A549 (cell line): ENCODE measurements at regions not wholly inside any gene's neighbourhood (a gene's known extent, or its start where the extent isn't known, plus 50 kb on each side); places are given as distances from the start of the nearest gene placed in this dataset.

Experiments used
- EP300 ChIP-seq, 2 experiments: fragments of >200 bp; sonication (Bioruptor Twin); formaldehyde crosslinking; IDR thresholded peaks; 2 replicates in 1 of 2; 3 replicates in 1 of 2; pipeline ENCODE4 v1.6.1; 2016 to 2017
- MAX ChIP-seq: IDR thresholded peaks from 2 replicates; pipeline ENCODE4 v1.6.1; 2012
- POLR2A ChIP-seq: IDR thresholded peaks from 2 replicates; pipeline ENCODE4 v1.6.1; 2012; ENCODE audit warnings: mild to moderate bottlenecking, low read length
- RAD21 ChIP-seq, 2 experiments: fragments of >200 bp in 1 of 2; sonication (Bioruptor Twin) in 1 of 2; formaldehyde crosslinking in 1 of 2; IDR thresholded peaks in 1 of 2; conservative IDR thresholded peaks in 1 of 2; 2 replicates in 1 of 2; 3 replicates in 1 of 2; pipeline ENCODE4 v1.6.1; 2012 to 2018; ENCODE audit warnings: inconsistent platforms in 1 of 2
- TF ChIP-seq, protein P1 (sequence below): fragments of >200 bp; sonication (Bioruptor Twin); formaldehyde crosslinking; IDR thresholded peaks from 3 replicates; pipeline ENCODE4 v1.5.1; 2016

GRCh38 chr12:66885115-66885875, 206.4 kb upstream of the GRIP1 start:
- TF ChIP-seq, protein P1, sequence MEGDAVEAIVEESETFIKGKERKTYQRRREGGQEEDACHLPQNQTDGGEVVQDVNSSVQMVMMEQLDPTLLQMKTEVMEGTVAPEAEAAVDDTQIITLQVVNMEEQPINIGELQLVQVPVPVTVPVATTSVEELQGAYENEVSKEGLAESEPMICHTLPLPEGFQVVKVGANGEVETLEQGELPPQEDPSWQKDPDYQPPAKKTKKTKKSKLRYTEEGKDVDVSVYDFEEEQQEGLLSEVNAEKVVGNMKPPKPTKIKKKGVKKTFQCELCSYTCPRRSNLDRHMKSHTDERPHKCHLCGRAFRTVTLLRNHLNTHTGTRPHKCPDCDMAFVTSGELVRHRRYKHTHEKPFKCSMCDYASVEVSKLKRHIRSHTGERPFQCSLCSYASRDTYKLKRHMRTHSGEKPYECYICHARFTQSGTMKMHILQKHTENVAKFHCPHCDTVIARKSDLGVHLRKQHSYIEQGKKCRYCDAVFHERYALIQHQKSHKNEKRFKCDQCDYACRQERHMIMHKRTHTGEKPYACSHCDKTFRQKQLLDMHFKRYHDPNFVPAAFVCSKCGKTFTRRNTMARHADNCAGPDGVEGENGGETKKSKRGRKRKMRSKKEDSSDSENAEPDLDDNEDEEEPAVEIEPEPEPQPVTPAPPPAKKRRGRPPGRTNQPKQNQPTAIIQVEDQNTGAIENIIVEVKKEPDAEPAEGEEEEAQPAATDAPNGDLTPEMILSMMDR, result no peak
- TF ChIP-seq EP300 (IDR thresholded peaks at IDR 0.05) (no peak), POLR2A (no peak), MAX (no peak), RAD21 (conservative IDR thresholded peaks at IDR 0.05 in 1 of 2, IDR thresholded peaks at IDR 0.05 in 1 of 2) (no peak)
